Keratinocyte (primary cell): ENCODE measurements at regions not wholly inside any gene's neighbourhood (a gene's known extent, or its start where the extent isn't known, plus 50 kb on each side); places are given as distances from the start of the nearest gene placed in this dataset.

Experiments used
- CTCF ChIP-seq, 3 experiments: IDR thresholded peaks in 1 of 3; conservative IDR thresholded peaks in 1 of 3; optimal IDR thresholded peaks in 1 of 3; 2 replicates in 2 of 3; 3 replicates in 1 of 3; pipeline versions ENCODE3 to v1.5.1; 2011; ENCODE audit warnings: low read length in 3 of 3, mild to moderate bottlenecking in 3 of 3, moderate library complexity in 2 of 3, control low read depth in 1 of 3, inconsistent platforms in 1 of 3; ENCODE audit not compliant: insufficient read depth in 2 of 3; ENCODE audit errors: extremely low read depth in 1 of 3
- EZH2 ChIP-seq: IDR thresholded peaks from one replicate; pipeline ENCODE4 v1.6.1; 2012; ENCODE audit warnings: inconsistent platforms, mild to moderate bottlenecking, low read length, moderate library complexity

GRCh38 chr4:1474126-1475090 is 68.2 kb upstream of the NKX1-1 start:
- TF ChIP-seq CTCF (optimal IDR thresholded peaks at IDR 0.05 in 1 of 3, IDR thresholded peaks at IDR 0.05 in 1 of 3, conservative IDR thresholded peaks at IDR 0.05 in 1 of 3; ENCODE audit: extremely low read depth in 1 of 3, insufficient read depth in 2 of 3, low read length in 3 of 3) (no peak), EZH2 (no peak)
